ENCODE measurements at regions not wholly inside any gene's neighbourhood (a gene's known extent, or its start where the extent isn't known, plus 50 kb on each side); places are given as distances from the start of the nearest gene placed in this dataset.
"Not testable (repeated sequence)": the region's sequence is repeated elsewhere in the genome, so short reads cannot be mapped to it uniquely, and the experiment has no call there.

DNA sequence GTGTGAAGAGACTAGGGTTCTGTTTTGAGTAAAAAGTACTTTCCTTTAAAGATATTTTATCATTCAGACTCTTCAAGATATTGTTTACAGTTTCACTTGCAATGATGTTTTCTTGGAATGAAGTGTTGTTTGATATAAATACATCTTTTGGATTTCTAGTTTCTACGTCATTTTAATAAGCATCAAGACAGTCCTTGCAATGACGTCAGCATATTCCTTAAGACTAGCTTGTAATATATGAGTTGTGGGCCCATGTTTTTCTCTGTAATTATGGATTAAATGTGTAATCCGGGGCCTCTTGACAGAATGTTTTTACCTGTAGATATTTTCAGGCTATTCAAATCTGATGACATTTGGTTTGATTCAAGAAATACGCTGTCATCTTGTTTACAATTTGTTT, 66.1 kb downstream of the RBMX2 start:
- no peak for DNase-seq (ENCODE audit: extremely low read depth in 1 of 2, low read depth in 1 of 2)

DNA sequence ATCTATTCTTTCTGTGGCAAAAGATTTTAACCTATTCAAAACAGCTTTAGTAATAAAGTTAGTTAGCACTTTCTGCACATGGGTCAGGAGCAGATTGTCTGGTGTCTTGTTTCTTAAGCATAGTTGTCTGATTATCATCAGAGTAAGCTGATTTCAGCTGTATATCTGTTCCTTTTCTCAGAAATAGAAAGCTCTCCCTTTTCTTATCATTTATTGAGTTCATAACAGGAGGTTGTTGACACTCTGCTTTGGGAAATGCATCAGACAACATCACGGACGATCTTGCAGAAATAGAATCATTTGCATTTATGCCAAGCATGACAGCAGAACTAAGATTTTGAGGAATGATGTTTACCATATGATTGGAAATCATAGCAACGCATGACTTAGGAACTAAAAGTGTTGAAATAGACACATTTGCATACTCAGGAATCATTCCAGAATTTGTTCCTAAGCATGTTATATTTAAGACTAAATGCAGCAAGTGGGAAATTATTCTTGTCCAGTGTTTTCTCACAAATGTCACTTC, 66.7 kb downstream of the RBMX2 start:
- no peak for DNase-seq (ENCODE audit: extremely low read depth in 1 of 2, low read depth in 1 of 2)

DNA sequence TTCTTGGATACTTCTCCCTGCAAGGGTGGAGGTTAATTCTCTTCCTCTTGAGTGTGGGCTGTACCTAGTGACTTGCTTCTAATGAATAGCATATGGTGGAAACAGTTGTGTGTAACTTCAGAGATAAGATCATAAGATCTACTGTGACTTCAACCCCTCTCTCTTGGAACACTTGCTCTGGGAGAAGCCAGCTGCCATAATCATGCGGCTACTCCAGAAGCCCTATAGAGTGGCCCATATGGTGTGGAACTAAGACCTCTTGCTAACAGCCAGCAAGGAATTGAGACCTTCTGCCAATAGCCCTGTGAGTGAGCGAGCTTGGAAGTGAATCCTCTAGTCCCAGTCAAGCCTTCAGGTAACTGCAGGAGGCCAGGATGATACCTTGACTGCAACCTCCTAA, 81.1 kb downstream of the RBMX2 start:
- no peak for DNase-seq (ENCODE audit: extremely low read depth in 1 of 2, low read depth in 1 of 2)

DNA sequence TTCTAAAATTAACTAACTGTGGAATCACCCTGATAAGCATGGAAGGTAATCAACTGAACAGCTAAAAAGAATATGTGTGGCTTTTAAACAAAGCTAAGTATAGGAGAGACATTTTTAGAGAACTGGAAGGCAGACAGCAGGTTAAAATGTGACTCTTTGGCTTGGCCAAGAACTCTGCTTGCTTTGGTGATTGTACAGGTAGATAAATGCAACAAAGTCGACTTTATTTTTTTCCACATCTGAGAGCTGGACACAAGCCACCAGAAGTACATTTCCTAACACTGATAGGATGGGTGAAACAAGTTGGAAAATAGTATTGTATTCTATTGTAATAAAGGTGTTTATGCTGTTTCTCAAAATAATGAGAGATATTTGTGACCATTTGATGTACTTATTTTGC, 84.1 kb downstream of the RBMX2 start:
- DNase-seq (ENCODE audit: extremely low read depth in 1 of 2, low read depth in 1 of 2) = no peak

DNA sequence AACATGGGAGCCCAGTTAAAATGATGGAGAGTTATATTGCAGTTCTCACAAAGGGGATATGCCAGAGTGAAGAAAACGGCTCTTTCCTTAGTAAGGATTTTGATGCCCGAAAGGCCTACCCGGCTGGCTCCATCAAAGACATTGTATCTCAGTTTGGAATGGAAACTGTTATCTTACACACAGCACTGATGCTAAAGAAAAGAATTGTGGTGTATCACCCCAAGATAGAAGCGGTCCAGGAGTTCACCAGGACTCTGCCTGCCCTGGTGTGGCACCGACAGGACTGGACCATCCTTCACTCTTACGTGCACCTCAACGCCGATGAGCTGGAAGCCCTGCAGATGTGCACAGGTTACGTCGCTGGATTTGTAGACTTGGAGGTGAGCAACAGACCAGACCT, 93.7 kb downstream of the RBMX2 start:
- DNase-seq (ENCODE audit: extremely low read depth in 1 of 2, low read depth in 1 of 2) = not testable (repeated sequence)

DNA sequence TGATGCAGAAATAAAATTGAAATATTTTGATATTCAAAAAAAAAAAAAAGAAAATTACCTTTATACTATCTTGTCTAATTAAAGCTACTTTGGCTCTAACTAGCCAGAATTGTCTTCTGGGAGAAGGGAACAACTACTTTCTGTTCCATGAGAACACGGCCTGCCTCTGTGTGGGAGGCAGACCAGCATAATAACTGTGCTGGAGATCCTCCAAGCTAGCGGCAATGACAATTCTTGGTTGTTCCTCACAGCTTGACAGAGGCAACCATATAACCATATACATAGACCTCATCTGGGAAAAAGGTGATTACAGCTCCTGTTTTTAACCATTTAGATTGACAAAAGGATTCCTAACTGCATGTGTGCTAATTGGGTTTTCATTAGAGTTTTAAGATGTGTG, 95.7 kb downstream of the RBMX2 start:
- no peak for DNase-seq (ENCODE audit: extremely low read depth in 1 of 2, low read depth in 1 of 2)

DNA sequence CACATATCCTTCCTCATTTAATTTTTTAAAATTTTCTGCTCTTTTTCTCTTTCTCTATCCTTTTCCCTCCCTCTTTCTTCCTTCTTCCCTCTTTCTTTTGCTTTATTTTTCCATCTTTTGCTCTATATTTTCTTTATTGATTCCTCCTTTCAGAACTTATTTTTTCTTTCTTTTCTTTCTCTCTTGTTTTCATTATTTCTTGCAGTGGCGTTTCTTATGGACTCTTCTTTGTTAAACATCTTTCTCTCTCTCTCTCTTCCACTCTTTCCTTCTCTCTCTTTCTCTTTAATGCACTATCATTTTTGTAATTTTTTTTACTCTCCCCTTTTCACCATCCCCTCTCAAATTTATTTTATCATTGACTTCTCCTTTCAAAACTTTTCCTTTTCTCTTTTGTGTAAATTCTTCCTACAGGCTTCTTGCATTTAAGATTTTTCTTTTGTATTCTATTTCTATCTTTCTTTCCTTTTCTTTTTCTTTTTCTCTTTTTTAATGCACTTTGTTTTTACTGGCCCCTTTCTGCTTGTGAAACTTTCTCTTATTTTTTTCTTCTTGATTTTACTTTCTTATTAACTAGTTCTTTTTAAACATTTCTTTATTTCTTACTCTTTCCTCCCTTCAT, 97.0 kb downstream of the RBMX2 start:
- DNase-seq (ENCODE audit: extremely low read depth in 1 of 2, low read depth in 1 of 2) = no peak

DNA sequence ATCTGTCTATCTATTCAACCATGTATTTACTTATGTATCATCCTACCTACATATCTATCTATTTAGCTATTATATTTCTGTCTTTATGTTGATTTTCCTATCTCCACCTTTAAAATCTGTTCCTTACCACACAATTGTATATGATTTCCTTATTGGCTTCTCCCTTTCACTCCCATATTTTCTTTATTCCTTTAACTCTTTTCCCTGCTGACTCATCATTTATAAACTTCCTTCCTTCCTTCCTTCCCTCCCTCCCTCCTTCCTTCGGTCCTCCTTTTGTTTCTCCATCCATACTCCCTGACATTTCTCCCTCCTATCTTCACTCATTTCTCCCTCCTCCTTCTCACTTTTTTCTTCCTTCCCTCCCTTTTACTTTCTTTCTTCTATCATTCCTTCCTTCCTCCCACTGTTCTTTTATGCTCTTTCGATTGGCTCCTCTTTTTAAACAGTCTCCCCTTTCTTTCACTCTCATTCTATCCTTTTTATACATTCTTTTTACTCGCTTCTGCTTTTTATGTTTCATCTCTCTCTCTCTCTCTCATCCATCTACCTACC, 100.3 kb downstream of the RBMX2 start:
- DNase-seq (ENCODE audit: extremely low read depth in 1 of 2, low read depth in 1 of 2) = no peak

DNA sequence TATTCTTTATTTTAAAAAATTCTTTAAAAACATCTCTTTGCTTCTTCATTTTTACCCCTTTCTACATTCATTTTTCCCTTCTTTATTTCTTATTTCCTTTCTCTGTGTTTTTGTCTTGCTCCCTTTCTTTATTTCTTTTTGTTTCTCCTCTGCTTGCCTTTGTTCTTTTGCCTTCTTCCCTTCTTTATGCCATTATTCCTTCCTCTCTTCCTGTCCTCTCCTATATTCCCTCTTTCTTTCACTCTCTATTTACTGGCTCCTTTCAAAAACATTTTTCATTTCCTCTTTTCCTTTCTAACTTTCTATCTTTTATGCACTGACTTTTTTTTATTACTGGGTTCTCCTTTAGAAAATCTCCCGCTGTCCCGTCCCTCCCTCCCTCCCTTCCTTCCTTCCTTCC, 102.2 kb downstream of the RBMX2 start:
- DNase-seq (ENCODE audit: extremely low read depth in 1 of 2, low read depth in 1 of 2) = no peak

DNA sequence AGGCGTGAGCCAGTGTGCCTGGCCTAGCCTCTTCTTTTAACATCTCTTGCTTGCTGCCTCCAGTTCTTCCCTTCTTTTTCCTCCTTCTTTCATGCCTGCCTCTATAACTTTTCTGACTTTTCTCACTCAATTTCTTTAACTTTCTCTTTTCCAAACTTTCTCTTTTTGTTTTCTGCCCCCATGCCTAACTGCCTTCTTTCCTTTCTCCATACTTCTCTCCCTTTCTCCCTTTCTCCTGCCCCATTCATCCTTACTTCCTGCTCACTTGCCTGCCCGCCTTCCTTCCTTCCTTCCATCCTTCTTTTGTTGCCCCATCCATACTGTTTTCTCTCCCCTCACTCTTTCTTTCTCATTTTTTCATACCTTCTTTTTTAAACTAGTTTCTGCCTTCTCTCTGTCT, 105.2 kb downstream of the RBMX2 start:
- no peak for DNase-seq (ENCODE audit: extremely low read depth in 1 of 2, low read depth in 1 of 2)

DNA sequence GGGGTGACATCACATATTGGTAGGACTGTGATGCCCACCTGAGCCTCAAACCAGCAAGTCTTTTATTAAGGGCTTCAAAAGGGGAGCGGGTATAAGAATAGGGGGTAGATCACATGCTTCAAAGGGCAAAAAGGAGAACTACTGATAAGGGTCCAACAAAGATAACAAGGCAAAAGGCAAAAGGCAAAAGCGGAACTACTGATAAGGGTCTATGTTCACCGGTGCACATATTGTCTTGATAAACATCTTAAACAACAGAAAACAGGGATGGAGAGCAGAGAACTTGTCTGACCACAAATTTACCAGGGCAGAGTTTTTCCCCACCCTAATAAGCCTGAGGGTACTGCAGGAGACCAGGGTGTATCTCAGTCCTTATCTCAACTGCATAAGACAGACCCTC, 110.7 kb downstream of the RBMX2 start:
- DNase-seq (ENCODE audit: extremely low read depth in 1 of 2, low read depth in 1 of 2) = not testable (repeated sequence)

DNA sequence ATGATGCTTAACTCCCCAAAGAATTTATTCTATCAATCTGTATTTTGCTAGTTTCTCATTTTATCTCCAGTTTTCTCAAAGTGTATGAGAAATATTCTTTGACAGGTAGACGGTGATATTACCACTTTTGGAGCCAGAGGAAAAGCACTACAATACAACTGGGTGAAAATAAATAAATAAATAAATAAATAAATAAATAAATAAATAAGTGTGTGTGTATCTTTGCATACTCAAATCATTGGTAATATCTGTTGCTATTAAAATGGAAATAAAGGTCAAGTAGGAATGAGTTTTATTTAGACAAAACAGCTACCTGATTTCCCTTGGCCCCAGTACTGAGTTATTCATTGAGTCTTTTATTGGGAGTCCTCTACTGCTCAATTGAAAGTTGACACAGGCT, 114.3 kb downstream of the RBMX2 start:
- DNase-seq (ENCODE audit: extremely low read depth in 1 of 2, low read depth in 1 of 2) = no peak

DNA sequence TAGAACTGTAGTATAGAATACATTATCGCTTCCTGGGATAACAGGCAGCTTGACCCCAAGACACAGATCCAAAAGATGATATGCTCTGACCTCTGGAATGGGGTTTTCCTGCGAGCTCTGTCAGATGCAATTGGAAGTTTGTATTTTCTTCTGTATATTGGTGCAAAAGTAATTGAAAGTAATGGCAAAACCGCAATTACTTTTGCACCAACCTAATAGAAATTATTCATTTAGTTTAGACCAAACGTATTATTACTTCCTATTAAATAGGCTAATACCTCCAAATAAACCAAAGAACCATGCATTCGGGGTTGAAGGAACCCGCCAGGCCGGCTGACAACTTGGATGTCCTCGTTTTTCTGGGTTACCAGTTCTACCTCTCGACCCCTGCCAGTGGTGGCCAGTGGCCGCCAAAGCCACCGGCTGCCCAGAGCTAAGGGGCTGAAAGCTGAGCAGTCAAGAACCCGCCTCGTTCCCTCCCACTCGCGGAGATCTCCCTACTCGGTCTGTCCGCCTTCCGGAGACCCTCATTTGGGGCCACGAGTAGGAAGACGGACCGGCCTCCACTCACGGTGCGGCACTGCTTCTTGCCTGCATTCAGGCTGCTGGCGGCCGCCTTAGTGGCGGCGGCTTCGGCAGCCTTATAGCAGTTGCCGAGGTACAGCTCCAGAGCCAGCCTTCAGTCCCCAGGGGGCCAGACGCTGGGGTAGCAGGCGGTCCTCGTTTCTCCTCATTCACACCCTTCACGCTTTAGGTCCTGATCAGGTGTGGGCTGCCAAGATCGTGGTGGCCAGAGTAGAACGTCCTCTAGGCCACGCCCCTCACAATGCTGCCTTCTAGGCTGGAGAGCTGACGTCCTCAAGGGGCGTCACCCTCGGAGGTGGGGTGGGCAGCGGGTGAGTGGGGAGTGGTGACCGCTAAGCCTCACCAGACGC, 121.9 kb downstream of the RBMX2 start:
- DNase-seq (ENCODE audit: extremely low read depth in 1 of 2, low read depth in 1 of 2) = no peak

DNA sequence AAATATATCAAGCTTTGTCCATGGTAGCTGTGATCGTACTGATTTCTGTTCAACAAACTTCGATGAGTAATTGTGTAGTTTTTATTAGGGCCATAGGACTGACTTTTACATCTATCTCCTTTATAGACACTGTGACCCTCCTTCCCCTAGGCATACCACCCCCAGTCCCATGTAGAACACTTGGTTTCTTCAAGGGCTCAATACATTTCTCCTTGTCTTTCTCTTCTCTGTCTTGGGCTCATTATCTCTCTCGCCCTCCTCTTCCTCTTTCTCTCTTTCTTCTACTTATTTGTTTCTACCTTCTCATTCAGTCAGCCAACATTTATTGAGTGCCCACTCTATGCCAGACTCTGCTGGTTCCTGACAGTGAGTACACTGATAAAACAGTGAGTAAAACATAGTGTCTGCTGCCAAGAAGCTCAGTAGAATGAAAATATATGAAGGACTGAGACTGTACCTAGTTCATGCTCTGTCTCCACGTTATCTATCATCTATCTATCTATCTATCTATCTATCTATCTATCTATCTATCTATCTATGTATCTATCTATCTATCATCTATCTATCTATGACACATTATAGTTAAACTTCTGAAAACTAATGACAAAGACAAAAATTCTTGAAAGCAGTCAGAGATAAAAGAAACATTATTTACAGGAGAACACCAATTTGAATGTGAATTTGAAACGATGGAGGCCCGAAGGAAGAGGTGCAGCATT, 122.8 kb downstream of the RBMX2 start:
- DNase-seq (ENCODE audit: extremely low read depth in 1 of 2, low read depth in 1 of 2) = no peak

DNA sequence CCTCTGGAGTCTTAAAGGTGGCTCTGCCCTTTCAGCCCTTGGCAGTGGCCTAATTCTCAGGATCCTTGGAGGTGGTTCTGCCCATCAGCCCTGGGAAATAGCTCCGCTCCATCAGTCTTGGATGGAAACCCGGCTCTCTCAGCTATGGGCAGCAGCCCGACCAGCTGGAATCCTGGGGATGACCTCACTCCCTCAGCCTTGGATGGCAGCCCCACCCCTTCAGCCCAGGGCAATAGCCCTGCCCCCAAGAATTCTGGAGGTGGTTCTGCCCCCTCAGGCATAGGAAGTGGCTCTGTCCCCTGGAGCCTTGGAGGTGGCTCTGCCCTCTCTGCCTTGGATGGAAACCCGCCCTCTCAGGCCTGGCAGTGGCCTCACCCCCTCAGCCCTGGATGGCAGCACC, 127.7 kb downstream of the RBMX2 start:
- DNase-seq (ENCODE audit: extremely low read depth in 1 of 2, low read depth in 1 of 2) = no peak

DNA sequence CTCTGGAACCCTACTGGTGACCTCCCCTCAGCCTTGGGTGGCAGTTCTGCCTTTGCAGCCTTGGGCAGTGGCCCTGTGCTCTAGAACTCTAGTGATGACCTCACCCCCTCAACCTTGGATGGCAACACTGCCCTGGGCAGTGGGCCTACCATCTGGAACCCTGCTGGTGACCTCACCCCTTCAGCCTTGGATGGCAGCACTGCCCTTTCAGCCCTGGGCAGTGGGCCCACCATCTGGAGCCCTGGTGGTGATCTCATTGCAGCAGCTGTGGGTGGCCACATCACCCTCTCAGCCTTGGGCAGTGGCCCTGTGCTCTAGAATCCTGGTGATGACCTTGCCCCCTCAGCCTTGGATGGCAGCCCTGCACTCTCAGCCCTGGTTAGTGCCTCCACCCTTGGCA, 129.3 kb downstream of the RBMX2 start:
- no peak for DNase-seq (ENCODE audit: extremely low read depth in 1 of 2, low read depth in 1 of 2)

DNA sequence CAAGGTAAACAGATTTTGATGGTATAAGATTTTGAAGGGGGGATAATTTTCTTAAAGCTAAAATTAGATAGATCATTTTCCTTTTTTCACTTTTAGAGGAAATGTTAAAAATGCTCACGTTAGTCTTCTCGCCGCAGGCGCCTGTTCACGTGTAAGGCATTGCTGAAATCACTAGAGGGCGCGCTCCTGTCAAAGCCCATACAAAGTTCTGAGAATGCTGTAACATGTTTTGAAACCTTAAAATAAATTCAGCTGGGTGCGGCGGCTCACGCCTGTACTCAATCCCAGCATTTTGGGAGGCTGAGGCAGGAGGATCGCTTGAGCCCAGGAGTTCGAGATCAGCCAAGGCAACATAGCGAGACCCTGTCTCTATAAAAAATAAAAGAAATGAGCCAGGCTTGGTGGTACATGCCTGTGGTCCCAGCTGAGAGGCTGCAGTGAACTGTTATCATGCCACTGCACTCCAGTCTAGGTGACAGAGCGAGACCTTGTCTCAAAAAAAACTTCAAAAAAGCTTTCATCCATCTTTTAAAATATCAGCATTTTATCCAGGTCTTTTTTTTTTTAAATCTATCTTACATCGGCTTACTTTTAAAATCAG, 138.0 kb downstream of the RBMX2 start:
- DNase-seq (ENCODE audit: extremely low read depth in 1 of 2, low read depth in 1 of 2) = peak in 1 of 2 donors; percentile 7

DNA sequence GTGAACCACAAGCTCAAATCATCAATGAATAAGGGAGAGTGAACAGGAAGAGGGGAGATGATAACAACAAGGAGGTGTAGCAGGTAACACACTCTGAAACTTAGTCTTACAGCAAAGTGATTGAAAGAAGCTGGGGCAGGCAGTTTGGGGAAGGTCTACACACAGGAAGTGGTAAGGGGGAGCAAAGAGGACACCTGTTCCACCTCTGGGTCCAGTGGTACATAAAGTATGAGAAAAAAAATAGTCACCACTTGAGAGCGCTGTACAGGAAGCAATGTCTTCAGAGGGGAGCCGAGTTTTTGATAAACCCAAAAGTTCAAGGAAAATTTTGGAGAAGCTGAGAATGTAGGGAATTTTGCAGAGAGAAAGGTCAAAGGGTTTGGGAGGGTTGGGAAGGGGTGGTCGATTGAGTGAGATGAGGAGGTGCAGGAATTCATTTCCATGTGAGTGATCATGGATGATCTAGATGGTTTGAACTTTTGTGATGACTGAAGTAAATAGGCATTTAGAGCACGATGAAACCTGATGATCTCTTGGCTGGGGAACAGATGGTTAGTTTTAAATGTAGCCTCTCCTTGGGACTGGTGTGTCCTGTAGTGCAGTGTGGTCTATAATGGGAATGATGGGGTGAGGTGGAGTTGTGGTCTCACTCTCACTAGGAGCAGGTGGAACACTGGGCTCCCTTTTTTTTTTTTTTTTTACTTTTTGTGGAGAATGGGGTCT, 142.0 kb downstream of the RBMX2 start:
- no peak for DNase-seq (ENCODE audit: extremely low read depth in 1 of 2, low read depth in 1 of 2)

DNA sequence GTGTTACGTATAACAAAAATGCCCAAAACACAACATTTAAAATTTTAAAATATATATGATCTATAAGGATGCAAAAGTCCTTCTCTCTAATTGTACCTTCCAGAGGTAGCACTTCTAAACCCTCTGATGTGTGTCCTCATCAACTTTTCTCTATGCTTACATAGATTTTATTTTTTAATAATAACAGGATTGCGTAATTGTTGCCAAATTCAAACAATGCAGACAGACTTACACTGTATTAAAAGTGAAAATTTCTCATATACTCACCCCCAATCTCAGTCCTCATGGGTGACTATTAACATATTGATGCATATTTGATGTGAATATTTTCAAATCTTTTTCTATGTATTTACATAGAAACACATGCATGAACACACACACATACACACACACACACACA, 144.0 kb downstream of the RBMX2 start:
- no peak for DNase-seq (ENCODE audit: extremely low read depth in 1 of 2, low read depth in 1 of 2)

DNA sequence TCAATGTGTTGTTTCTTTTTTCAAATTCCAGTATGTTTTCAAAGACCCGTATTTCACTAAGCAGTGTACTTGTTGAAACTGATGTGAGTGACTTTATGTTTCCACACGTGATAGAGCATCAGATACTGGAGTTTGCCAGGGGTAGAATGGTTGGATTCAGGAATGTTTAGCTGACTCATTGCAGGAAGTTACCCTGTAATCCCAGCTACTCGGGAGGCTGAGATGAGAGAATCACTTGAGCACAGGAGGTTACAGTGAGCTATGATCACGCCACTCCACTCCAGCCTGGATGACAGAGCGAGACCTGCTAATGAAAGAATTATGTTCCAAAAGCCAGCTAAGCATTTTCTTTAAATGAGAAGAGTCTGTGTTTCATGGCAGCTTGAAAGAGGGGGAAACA, 147.6 kb downstream of the RBMX2 start:
- DNase-seq (ENCODE audit: extremely low read depth in 1 of 2, low read depth in 1 of 2) = not testable (repeated sequence)
